T-cell (primary cell): ENCODE measurements at regions not wholly inside any gene's neighbourhood (a gene's known extent, or its start where the extent isn't known, plus 50 kb on each side); places are given as distances from the start of the nearest gene placed in this dataset.

Source experiments
- ATAC-seq, 4 experiments: fragments of 200-7000 bp in 3 of 4; fragments of 150-1000 bp in 1 of 4; cut with Tn5 transposase; replicated peaks in 1 of 4; 1 replicate in 3 of 4; 2 replicates in 1 of 4; pipeline ENCODE4 v1.10.0; 2021; ENCODE audit warnings: moderate library complexity in 3 of 4, mild to moderate bottlenecking in 2 of 4, moderate number of reproducible peaks in 1 of 4
- CTCF ChIA-PET, 2 donors: fragments of 300-600 bp; sonication (Branson Sonifier 250); formaldehyde crosslinking; loops; one replicate each; lab custom pipeline; 2022; ENCODE audit warnings: antibody characterized with exemption in 2 of 2; lab: Charles Lee
- POLR2A ChIA-PET, 2 donors: fragments of 300-600 bp; sonication (Branson Sonifier 250); formaldehyde crosslinking; loops; one replicate each; lab custom pipeline; 2022; ENCODE audit warnings: antibody characterized with exemption in 2 of 2; lab: Charles Lee
- DNase-seq, 35 experiments: peaks; one replicate each; pipeline versions ENCODE4 v3.0.0 to v3.0.0-alpha.2; 2013 to 2023
- H3K27ac ChIP-seq: one replicate; pipeline ENCODE4 v1.5.1; 2013; ENCODE audit warnings: low read length
- H3K27me3 ChIP-seq, 2 experiments: replicated peaks in 1 of 2; 1 replicate in 1 of 2; 2 replicates in 1 of 2; pipeline versions ENCODE4 v1.6.1 to v1.7.0; 2013; ENCODE audit warnings: low read length in 1 of 2, mixed read lengths in 1 of 2; ENCODE audit not compliant: control insufficient read depth in 2 of 2, insufficient read depth in 2 of 2; ENCODE audit errors: extremely low read depth in 1 of 2
- H3K36me3 ChIP-seq, 2 donors: 1 replicate in 1 of 2; 2 replicates in 1 of 2; pipeline versions ENCODE4 v1.6.1 to v1.7.0; 2013; ENCODE audit warnings: low read length in 1 of 2; ENCODE audit not compliant: control insufficient read depth in 2 of 2, insufficient read depth in 1 of 2; ENCODE audit errors: extremely low read depth in 1 of 2
- H3K4me1 ChIP-seq, 2 experiments: 1 replicate in 1 of 2; 2 replicates in 1 of 2; pipeline versions ENCODE4 v1.6.1 to v1.7.0; 2013; ENCODE audit warnings: low read length in 2 of 2, mixed read lengths in 1 of 2; ENCODE audit not compliant: insufficient read depth in 2 of 2, control insufficient read depth in 1 of 2; ENCODE audit errors: extremely low read depth in 1 of 2
- H3K4me3 ChIP-seq, 2 donors: 1 replicate in 1 of 2; 2 replicates in 1 of 2; pipeline versions ENCODE4 v1.5.1 to v1.7.0; 2013; ENCODE audit warnings: mild to moderate bottlenecking in 2 of 2, low read length in 1 of 2, moderate library complexity in 1 of 2; ENCODE audit not compliant: control insufficient read depth in 1 of 2; ENCODE audit errors: extremely low read depth in 1 of 2
- H3K9me3 ChIP-seq: 2 replicates; pipeline ENCODE4 v1.7.0; 2013
- H3K27ac Mint-ChIP-seq, 2 donors: one replicate each; pipeline ENCODE4 v1.8.0; 2020 to 2021; ENCODE audit warnings: mild to moderate bottlenecking in 2 of 2, mixed read lengths in 2 of 2
- H3K27me3 Mint-ChIP-seq, 2 donors: one replicate each; pipeline ENCODE4 v1.8.0; 2021 to 2022; ENCODE audit warnings: mixed read lengths in 2 of 2
- H3K36me3 Mint-ChIP-seq: one replicate; pipeline ENCODE4 v1.8.0; 2021; ENCODE audit warnings: mixed read lengths
- H3K4me1 Mint-ChIP-seq, 3 donors: one replicate each; pipeline ENCODE4 v1.8.0; 2020 to 2022; ENCODE audit warnings: mixed read lengths in 3 of 3, mild to moderate bottlenecking in 1 of 3
- H3K4me3 Mint-ChIP-seq, 3 donors: one replicate each; pipeline ENCODE4 v1.8.0; 2020 to 2022; ENCODE audit warnings: mild to moderate bottlenecking in 3 of 3, mixed read lengths in 3 of 3, moderate library complexity in 3 of 3
- H3K9me3 Mint-ChIP-seq, 3 donors: one replicate each; pipeline ENCODE4 v1.8.0; 2020 to 2022; ENCODE audit warnings: mixed read lengths in 3 of 3
- WGBS: methylation state at CpG from one replicate; pipeline ENCODE4 v1.1.5; 2013; ENCODE audit warnings: missing lambda C conversion rate; ENCODE audit not compliant: insufficient coverage; 5-methylcytosine and 5-hydroxymethylcytosine counted together

DNA sequence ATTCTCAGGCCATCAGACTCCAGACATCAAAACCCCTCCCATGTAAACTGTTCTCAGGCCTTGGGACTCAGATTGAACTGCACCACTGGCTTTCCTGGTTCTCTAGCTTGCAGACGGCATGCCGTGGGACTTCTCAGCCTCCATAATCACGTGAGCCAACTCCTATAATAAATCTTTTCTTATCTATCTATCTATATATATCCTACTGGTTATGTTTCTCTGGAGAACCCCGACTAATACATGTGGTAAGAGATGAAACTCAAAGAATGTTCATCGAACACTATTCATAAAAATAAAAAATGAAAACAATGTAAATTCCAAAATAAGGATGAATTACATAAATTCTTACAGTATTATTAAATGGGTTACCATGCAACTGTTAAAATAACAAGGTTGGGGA is 84.5 kb upstream of the NTRK3 start:
- Histone ChIP-seq H3K27ac (no peak overlapping the region), H3K4me3 (no peak overlapping the region), H3K9me3 (no peaks in the 10 kb centered on the region), H3K4me1 (no peaks in the 10 kb centered on the region), H3K36me3 (no peaks in the 10 kb centered on the region), H3K27me3 (peaks cover 0 to 6% of the 10 kb centered on the region in 2 experiments)
- no peak for ATAC-seq
- WGBS: no CpG with 5 or more reads among the region's 5 CpGs
- H3K4me3 Mint-ChIP-seq: no peak overlapping the region
- H3K27ac Mint-ChIP-seq: no peak overlapping the region
- ChIA-PET POLR2A (no interaction called here), CTCF (no interaction called here)
- H3K9me3 Mint-ChIP-seq: no peaks in the 10 kb centered on the region
- DNase-seq: no peak
- peaks cover 12 to 14% of the 10 kb centered on the region in 2 donors for H3K27me3 Mint-ChIP-seq
- no peaks in the 10 kb centered on the region for H3K4me1 Mint-ChIP-seq
- no peaks in the 10 kb centered on the region for H3K36me3 Mint-ChIP-seq

DNA sequence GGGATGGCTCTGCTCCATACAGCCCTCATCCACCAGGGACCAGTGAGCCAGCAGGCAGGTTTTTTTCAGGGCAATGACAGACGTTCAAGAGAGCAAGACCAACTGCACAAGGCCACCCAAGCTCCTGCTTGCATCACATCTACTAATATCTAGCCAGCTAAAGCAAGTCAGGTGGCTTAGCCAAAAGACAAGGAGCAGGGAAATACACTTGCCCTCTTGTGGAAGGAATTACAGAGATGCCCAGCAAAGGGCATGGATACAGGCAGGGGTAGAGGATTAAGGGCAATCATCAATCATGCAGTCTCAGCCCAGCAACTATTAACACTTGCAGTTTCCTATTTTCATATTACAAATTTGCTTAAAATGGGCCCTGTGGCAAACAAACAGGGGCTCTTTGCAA is 81.5 kb upstream of the NTRK3 start:
- CTCF ChIA-PET: no interaction called here
- H3K4me1 Mint-ChIP-seq: no peaks in the 10 kb centered on the region
- POLR2A ChIA-PET: no interaction called here
- no peak overlapping the region for H3K4me3 ChIP-seq
- DNase-seq (no peak), ATAC-seq (no peak)
- H3K36me3 Mint-ChIP-seq: no peaks in the 10 kb centered on the region
- peaks cover 0 to 10% of the 10 kb centered on the region in 2 experiments for H3K27me3 ChIP-seq
- no peaks in the 10 kb centered on the region for H3K36me3 ChIP-seq
- no peaks in the 10 kb centered on the region for H3K9me3 ChIP-seq
- H3K27ac Mint-ChIP-seq: no peak overlapping the region
- H3K9me3 Mint-ChIP-seq: no peaks in the 10 kb centered on the region
- WGBS: 0% methylated on average over 1 of the region's 1 CpG
- H3K4me1 ChIP-seq: no peaks in the 10 kb centered on the region
- H3K27ac ChIP-seq: no peak overlapping the region
- no peak overlapping the region for H3K4me3 Mint-ChIP-seq
- H3K27me3 Mint-ChIP-seq: peaks cover 14 to 18% of the 10 kb centered on the region in 2 donors

DNA sequence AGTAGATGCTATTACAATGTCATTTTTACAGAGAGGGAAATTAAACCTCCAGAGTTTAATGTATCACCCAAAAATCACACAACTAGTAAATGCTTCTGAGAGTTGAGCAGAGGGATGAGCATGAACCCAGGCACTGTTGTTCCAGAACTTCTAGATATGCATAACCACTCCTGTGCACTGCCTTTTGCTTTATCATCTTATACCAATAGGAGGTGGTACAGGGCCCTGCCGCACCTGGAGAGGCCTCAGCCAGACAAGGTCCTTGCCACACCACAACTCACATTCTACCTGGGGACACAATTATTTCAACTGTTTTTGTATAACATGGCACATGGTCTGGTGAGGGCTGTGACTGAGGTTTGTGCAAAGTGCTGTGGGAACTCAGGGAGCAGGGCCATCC is 78.5 kb upstream of the NTRK3 start:
- ChIA-PET POLR2A (no interaction called here), CTCF (no interaction called here)
- ATAC-seq (no peak), DNase-seq (no peak)
- WGBS: no CpG with 5 or more reads among the region's 1 CpG
- Histone ChIP-seq H3K27ac (no peak overlapping the region), H3K36me3 (no peaks in the 10 kb centered on the region), H3K4me1 (no peaks in the 10 kb centered on the region), H3K9me3 (no peaks in the 10 kb centered on the region), H3K27me3 (peaks cover 0 to 6% of the 10 kb centered on the region in 2 experiments), H3K4me3 (no peak overlapping the region)
- Mint-ChIP-seq H3K4me3 (no peak overlapping the region), H3K4me1 (no peaks in the 10 kb centered on the region), H3K27me3 (peaks cover 18 to 25% of the 10 kb centered on the region in 2 donors), H3K9me3 (no peaks in the 10 kb centered on the region), H3K36me3 (no peaks in the 10 kb centered on the region), H3K27ac (no peak overlapping the region)

- ChIA-PET POLR2A (no interaction called here), CTCF (interaction anchor here in 1 of 2 donors (0.6 kb wide), 1 partner anchor 49 kb away, joined by 3 read pairs; no protein-coding TSS in a partner anchor)
- DNase-seq: no peak
- no peak overlapping the region for H3K27ac Mint-ChIP-seq
- no peaks in the 10 kb centered on the region for H3K36me3 Mint-ChIP-seq
- Histone ChIP-seq H3K9me3 (no peaks in the 10 kb centered on the region), H3K36me3 (no peaks in the 10 kb centered on the region), H3K27ac (no peak overlapping the region), H3K27me3 (peaks cover 0 to 6% of the 10 kb centered on the region in 2 experiments), H3K4me1 (no peaks in the 10 kb centered on the region), H3K4me3 (no peak overlapping the region)
- 60% methylated on average over 1 of the region's 4 CpGs for WGBS
- H3K9me3 Mint-ChIP-seq: no peaks in the 10 kb centered on the region
- peaks cover 18 to 25% of the 10 kb centered on the region in 2 donors for H3K27me3 Mint-ChIP-seq
- H3K4me1 Mint-ChIP-seq: no peaks in the 10 kb centered on the region
- ATAC-seq: no peak
- H3K4me3 Mint-ChIP-seq: no peak overlapping the region
Observed at GRCh38 chr15:88334436-88334835, 77.9 kb upstream of the NTRK3 start.

- Mint-ChIP-seq H3K4me3 (no peak overlapping the region), H3K27me3 (peaks cover 18 to 25% of the 10 kb centered on the region in 2 donors), H3K27ac (no peak overlapping the region), H3K36me3 (no peaks in the 10 kb centered on the region), H3K4me1 (no peaks in the 10 kb centered on the region), H3K9me3 (no peaks in the 10 kb centered on the region)
- no peak overlapping the region for H3K4me3 ChIP-seq
- ATAC-seq (no peak), DNase-seq (peak in 17 of 35 experiments; percentile 1 to 31 (median 8))
- no peak overlapping the region for H3K27ac ChIP-seq
- 27% methylated on average over 6 of the region's 8 CpGs for WGBS
- H3K27me3 ChIP-seq: peaks cover 0 to 10% of the 10 kb centered on the region in 2 experiments
- ChIA-PET CTCF (no interaction called here), POLR2A (no interaction called here)
- no peaks in the 10 kb centered on the region for H3K4me1 ChIP-seq
- H3K9me3 ChIP-seq: no peaks in the 10 kb centered on the region
- no peaks in the 10 kb centered on the region for H3K36me3 ChIP-seq
Observed at GRCh38 chr15:88331291-88331690, 74.8 kb upstream of the NTRK3 start.

GRCh38 chr15:88326924-88327323 is 70.4 kb upstream of the NTRK3 start:
- no peak for ATAC-seq
- WGBS: no CpG with 5 or more reads among the region's 3 CpGs
- POLR2A ChIA-PET: no interaction called here
- peaks cover 9 to 14% of the 10 kb centered on the region in 2 donors for H3K27me3 Mint-ChIP-seq
- CTCF ChIA-PET: no interaction called here
- Histone ChIP-seq H3K27me3 (peaks cover 0 to 14% of the 10 kb centered on the region in 2 experiments), H3K4me1 (no peaks in the 10 kb centered on the region), H3K36me3 (no peaks in the 10 kb centered on the region), H3K4me3 (no peak overlapping the region), H3K9me3 (no peaks in the 10 kb centered on the region), H3K27ac (no peak overlapping the region)
- DNase-seq: no peak
- no peak overlapping the region for H3K4me3 Mint-ChIP-seq
- no peaks in the 10 kb centered on the region for H3K4me1 Mint-ChIP-seq
- H3K36me3 Mint-ChIP-seq: no peaks in the 10 kb centered on the region
- H3K9me3 Mint-ChIP-seq: no peaks in the 10 kb centered on the region
- H3K27ac Mint-ChIP-seq: no peak overlapping the region

GRCh38 chr15:88324741-88325065 is 68.2 kb upstream of the NTRK3 start:
- H3K4me1 Mint-ChIP-seq: no peaks in the 10 kb centered on the region
- DNase-seq: no peak
- no peak for ATAC-seq
- H3K27me3 Mint-ChIP-seq: peaks cover 16 to 23% of the 10 kb centered on the region in 2 donors
- no peaks in the 10 kb centered on the region for H3K4me1 ChIP-seq
- H3K9me3 Mint-ChIP-seq: no peaks in the 10 kb centered on the region
- ChIA-PET CTCF (no interaction called here), POLR2A (no interaction called here)
- no peak overlapping the region for H3K4me3 Mint-ChIP-seq
- no peaks in the 10 kb centered on the region for H3K36me3 ChIP-seq
- no peaks in the 10 kb centered on the region for H3K36me3 Mint-ChIP-seq
- H3K27ac ChIP-seq: no peak overlapping the region
- WGBS: no CpG with 5 or more reads among the region's 1 CpG
- H3K4me3 ChIP-seq: no peak overlapping the region
- H3K27ac Mint-ChIP-seq: no peak overlapping the region
- peaks cover 0 to 19% of the 10 kb centered on the region in 2 experiments for H3K27me3 ChIP-seq
- H3K9me3 ChIP-seq: no peaks in the 10 kb centered on the region
